ENCODE measurements at regions not wholly inside any gene's neighbourhood (a gene's known extent, or its start where the extent isn't known, plus 50 kb on each side); places are given as distances from the start of the nearest gene placed in this dataset.

- intact Hi-C loops (cut with DNase I), result loop anchor here (10.0 kb wide), 1 partner anchor 193 kb away; no protein-coding TSS in a partner anchor
These were observed 969.6 kb upstream of the TMEM132C start for GRCh38 chr12:127297327-127297726.

DNA sequence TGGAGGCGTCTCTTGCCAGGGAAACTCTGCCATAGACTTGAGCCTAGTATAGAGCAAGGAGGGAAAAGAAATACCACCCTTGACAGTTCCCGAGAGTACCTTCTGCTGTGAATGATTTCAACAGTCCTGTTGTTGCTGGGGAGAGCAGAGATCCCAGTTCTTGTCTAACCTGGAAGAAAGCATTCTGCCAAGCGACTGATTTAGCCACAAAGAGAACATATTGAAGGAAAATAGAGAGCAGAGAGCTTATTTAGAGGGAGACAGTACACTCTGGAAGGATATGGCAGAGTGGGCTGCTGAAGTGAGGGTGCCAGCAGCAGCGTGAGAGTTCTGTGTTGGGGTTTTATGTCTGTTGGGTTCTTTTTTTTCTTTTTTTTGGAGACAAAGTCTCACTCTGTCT, 966.9 kb upstream of the TMEM132C start:
- Histone ChIP-seq H3K4me1 (no peaks in the 10 kb centered on the region), H3K9me3 (no peaks in the 10 kb centered on the region), H3K27ac (no peak overlapping the region), H3K36me3 (no peaks in the 10 kb centered on the region), H3K4me3 (no peak overlapping the region), H3K27me3 (peaks cover 0 to 11% (median 0%) of the 10 kb centered on the region in 4 donors)
- WGBS, 2 donors, result 70 to 79% methylated on average over 3 to 4 of the region's 4 CpGs
- TF ChIP-seq, protein P1, sequence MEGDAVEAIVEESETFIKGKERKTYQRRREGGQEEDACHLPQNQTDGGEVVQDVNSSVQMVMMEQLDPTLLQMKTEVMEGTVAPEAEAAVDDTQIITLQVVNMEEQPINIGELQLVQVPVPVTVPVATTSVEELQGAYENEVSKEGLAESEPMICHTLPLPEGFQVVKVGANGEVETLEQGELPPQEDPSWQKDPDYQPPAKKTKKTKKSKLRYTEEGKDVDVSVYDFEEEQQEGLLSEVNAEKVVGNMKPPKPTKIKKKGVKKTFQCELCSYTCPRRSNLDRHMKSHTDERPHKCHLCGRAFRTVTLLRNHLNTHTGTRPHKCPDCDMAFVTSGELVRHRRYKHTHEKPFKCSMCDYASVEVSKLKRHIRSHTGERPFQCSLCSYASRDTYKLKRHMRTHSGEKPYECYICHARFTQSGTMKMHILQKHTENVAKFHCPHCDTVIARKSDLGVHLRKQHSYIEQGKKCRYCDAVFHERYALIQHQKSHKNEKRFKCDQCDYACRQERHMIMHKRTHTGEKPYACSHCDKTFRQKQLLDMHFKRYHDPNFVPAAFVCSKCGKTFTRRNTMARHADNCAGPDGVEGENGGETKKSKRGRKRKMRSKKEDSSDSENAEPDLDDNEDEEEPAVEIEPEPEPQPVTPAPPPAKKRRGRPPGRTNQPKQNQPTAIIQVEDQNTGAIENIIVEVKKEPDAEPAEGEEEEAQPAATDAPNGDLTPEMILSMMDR (IDR thresholded peaks at IDR 0.05), result no peak
- TF ChIP-seq POLR2A (IDR thresholded peaks at IDR 0.05), result no peak
- intact Hi-C loops (cut with DNase I), result no loop called here
- no peak for DNase-seq

More at GRCh38 chr12:127297327-127297726, 969.6 kb upstream of the TMEM132C start:
- Histone ChIP-seq H3K4me3 (no peak overlapping the region), H3K9me3 (no peaks in the 10 kb centered on the region), H3K27ac (no peak overlapping the region), H3K27me3 (peaks cover 0 to under 1% (median 0%) of the 10 kb centered on the region in 4 donors), H3K36me3 (no peaks in the 10 kb centered on the region), H3K4me1 (no peaks in the 10 kb centered on the region)
- WGBS, 2 donors, result 69 to 80% methylated on average over 1 to 3 of the region's 3 CpGs
- TF ChIP-seq, protein P1 (IDR thresholded peaks at IDR 0.05), result no peak
- TF ChIP-seq POLR2A (IDR thresholded peaks at IDR 0.05), result no peak
- no peak for DNase-seq

DNA sequence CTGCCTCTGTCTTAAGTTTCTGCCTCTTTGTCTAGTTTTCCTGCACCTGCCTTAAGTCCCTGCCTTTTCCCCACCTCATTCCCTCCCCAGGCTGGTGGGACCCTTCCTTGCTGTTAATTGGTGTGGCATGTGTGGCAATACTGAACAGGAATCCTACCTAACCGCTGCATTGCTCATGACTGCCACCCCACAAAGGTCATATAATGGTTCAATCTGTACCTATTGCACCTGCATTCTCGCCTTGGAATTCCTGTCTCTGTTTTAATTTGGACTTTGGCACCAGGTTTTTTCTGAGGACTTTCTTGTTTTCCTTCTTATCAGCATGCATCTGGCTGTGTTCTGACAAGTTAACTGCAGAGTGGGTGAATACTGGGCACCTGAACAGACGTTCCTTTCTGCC, 966.2 kb upstream of the TMEM132C start:
- DNase-seq, result no peak
- intact Hi-C loops (cut with DNase I), result no loop called here
- WGBS, 2 donors, result 41 to 49% methylated on average over 3 of the region's 3 CpGs

DNA sequence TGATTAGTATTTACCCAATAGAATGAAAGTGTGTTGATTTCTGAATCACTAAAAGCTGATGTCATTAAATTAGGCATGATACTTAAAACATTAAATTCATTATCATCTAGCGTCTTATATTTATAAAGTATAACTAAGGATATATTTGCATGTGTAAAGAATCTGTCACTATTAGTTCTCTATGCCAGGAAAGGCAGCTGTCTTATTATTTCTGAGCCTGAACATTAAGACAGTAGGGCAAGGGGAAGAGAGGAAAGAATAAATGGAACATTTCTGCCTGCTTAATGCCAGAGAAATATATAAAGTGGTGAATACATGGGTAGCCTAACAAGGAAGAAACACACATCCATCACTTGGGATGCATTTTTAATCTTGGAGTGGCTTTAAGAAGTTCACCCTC, 965.1 kb upstream of the TMEM132C start:
- intact Hi-C loops (cut with DNase I), result no loop called here
- peaks cover 0 to 13% (median 0%) of the 10 kb centered on the region in 4 donors for H3K27me3 ChIP-seq
- 50 to 58% methylated on average over 1 of the region's 1 CpG for WGBS, 2 donors
- no peaks in the 10 kb centered on the region for H3K36me3 ChIP-seq
- H3K9me3 ChIP-seq, result no peaks in the 10 kb centered on the region
- H3K4me3 ChIP-seq, result no peak overlapping the region
- H3K4me1 ChIP-seq, result no peaks in the 10 kb centered on the region
- no peak overlapping the region for H3K27ac ChIP-seq
- no peak for DNase-seq
- no peak for TF ChIP-seq POLR2A (IDR thresholded peaks at IDR 0.05)
- TF ChIP-seq, protein P1 (IDR thresholded peaks at IDR 0.05), result no peak

More for the DNA sequence above, 966.2 kb upstream of the TMEM132C start:
- H3K27ac ChIP-seq, result no peak overlapping the region
- H3K27me3 ChIP-seq, result peaks cover 0 to 13% (median 0%) of the 10 kb centered on the region in 4 donors
- no peak overlapping the region for H3K4me3 ChIP-seq
- H3K36me3 ChIP-seq, result no peaks in the 10 kb centered on the region
- TF ChIP-seq, protein P1 (IDR thresholded peaks at IDR 0.05), result no peak
- TF ChIP-seq POLR2A (IDR thresholded peaks at IDR 0.05), result no peak
- H3K9me3 ChIP-seq, result no peaks in the 10 kb centered on the region
- H3K4me1 ChIP-seq, result no peaks in the 10 kb centered on the region

- DNase-seq, result no peak
- intact Hi-C loops (cut with DNase I), result no loop called here
- H3K4me3 ChIP-seq, result no peak overlapping the region
- H3K9me3 ChIP-seq, result no peaks in the 10 kb centered on the region
- WGBS, 2 donors, result 84% methylated on average over 7 to 8 of the region's 8 CpGs
- no peaks in the 10 kb centered on the region for H3K36me3 ChIP-seq
- TF ChIP-seq POLR2A (IDR thresholded peaks at IDR 0.05), result no peak
- TF ChIP-seq, protein P1 (IDR thresholded peaks at IDR 0.05), result no peak
- H3K4me1 ChIP-seq, result no peaks in the 10 kb centered on the region
- no peak overlapping the region for H3K27ac ChIP-seq
- H3K27me3 ChIP-seq, result peaks cover 0 to 13% (median 0%) of the 10 kb centered on the region in 4 donors
These were observed 961.9 kb upstream of the TMEM132C start for GRCh38 chr12:127304751-127305725.
